ENCODE measurements at regions not wholly inside any gene's neighbourhood (a gene's known extent, or its start where the extent isn't known, plus 50 kb on each side); places are given as distances from the start of the nearest gene placed in this dataset.
A peak's percentile ranks its signal among the peaks of the same experiment; 100 is the strongest.

DNA sequence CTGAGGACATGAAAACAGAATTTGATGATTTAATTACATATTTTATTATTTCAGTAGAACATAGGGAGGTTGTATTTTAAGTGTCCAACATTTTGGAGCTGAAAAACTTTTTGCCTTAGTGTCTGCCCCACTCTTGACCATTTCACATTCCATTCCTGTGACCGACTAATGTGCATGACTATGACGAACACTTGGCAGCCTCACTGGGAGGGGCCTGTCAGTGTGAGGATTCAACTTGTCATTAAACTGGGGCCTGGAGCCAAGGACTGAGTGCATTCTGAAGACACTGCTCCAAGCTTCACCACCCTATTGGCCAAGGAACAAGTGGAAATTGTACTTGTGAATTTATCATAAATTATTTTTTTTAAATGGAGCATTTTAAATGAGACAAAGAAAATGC, 661.3 kb downstream of the BCKDHB start:
- FAIRE-seq (peak; percentile 71), DNase-seq (ENCODE audit: low spot score) (peak; percentile 60)

GRCh38 chr6:80744213-80744612, 637.7 kb downstream of the BCKDHB start:
- FAIRE-seq: no peak
- no peak for DNase-seq (ENCODE audit: low spot score)

DNA sequence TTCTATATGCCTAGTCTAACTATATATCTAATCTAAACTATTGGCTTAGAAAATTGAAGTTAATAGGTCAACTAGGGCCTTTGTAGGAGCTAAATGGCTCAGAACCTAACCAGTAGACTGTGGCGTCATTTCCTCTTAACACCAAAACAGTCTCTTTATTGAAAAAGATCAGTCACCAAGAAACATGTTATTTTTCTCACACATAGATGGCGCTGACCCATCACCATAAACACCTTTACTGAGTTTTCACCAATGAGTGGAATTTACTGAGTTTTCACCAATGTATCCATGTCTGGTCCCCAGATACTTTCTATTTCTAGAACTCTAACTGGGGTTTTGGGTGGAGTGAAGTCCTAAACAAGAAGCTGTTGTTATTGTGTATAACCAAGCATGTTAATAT, 636.0 kb downstream of the BCKDHB start:
- FAIRE-seq: no peak
- DNase-seq (ENCODE audit: low spot score): peak; percentile 16

GRCh38 chr6:80733641-80734040, 627.2 kb downstream of the BCKDHB start:
- no peak for DNase-seq (ENCODE audit: low spot score)
- FAIRE-seq: no peak

GRCh38 chr6:80728830-80729229, 622.4 kb downstream of the BCKDHB start:
- no peak for FAIRE-seq
- DNase-seq (ENCODE audit: low spot score): no peak

DNA sequence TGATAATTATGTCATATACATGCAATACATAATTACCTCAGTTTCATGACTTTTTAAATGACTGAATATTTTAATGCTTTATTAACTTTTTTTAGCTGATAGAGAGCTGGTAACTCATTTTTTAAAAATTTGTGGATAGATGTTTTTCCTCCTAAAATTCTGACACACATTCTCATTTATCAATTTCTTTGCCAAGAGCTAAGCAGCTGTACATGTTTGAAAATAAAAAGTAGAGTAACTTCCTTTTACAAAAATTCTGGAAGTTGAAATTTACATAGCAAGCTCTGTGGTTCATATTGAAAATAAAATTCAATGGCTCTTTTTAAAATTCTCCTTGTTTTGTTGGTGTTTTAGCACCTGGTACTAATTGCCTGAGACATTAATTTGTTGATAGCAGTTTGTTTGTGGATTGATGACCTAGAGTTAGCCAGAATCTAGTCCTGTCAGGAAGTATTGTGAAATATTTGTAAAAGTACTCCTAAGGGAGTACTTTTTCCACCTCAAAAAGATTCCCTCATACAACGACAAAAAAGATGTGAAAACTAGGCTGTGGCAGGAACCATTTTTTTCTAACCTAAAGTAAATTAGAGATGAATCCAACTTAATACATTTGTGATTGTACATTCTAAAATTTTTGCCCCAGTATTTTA, 621.8 kb downstream of the BCKDHB start:
- FAIRE-seq: no peak
- DNase-seq (ENCODE audit: low spot score): no peak

GRCh38 chr6:80725156-80725930, 618.9 kb downstream of the BCKDHB start:
- FAIRE-seq (no peak), DNase-seq (ENCODE audit: low spot score) (no peak)

DNA sequence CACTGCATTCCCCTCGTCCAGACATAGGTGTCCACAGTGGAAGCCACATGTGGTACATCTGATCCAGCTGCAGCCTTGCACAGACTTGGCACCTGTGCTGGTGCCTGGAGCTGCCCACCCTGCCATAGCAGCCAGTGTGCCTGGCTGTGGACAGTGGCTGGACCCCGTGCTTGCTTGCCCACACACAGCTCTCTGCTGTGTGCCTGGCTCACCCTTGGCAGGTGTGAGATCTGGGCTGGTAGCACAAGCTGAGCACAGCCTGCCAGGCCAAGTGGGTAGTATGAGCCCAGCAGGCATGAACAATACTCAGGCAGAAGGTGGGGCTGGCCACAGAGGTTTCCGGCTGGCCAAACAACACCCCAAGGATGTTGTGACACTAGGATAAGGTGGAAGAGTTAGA, 614.4 kb downstream of the BCKDHB start:
- DNase-seq (ENCODE audit: low spot score) (no peak), FAIRE-seq (no peak)

DNA sequence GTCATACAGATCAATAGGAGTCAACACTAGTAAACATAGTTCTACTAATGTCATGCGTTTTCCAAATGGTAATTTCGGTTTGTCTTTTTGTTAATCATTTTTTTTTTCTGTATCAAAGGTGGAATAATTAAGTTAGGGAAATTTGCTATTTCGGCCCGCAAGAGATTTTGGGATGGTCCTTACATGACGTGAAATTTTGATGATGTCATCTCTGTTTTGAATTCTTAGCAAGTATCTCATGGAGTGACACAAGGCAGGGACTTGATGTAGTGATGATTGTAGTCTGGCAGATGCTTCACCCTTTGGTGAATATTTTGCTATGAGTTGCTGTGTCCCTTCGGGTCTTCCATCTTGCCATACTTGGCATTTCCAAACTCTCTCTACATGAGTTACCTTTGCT, 608.0 kb downstream of the BCKDHB start:
- FAIRE-seq (no peak), DNase-seq (ENCODE audit: low spot score) (no peak)

DNA sequence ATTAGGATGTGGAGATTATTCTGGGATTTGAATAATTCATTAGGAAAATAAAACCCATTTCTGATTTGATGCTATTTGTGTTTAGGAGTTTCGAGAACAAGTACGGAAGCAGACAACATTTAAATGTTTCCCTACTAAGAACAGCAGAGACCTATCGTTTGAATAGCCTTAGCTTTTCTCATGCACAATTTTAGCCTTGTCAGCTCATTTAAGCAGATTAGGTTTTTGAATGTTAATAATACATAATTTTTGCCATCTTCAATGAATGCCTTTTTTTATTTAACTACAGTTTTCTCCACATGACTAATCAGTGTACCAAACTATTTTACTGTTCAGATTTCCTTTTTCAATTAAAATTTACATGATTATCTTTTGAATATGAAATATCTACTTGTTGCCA, 592.0 kb downstream of the BCKDHB start:
- FAIRE-seq: no peak
- no peak for DNase-seq (ENCODE audit: low spot score)

GRCh38 chr6:80696268-80696667, 589.8 kb downstream of the BCKDHB start:
- no peak for FAIRE-seq
- DNase-seq (ENCODE audit: low spot score): no peak

DNA sequence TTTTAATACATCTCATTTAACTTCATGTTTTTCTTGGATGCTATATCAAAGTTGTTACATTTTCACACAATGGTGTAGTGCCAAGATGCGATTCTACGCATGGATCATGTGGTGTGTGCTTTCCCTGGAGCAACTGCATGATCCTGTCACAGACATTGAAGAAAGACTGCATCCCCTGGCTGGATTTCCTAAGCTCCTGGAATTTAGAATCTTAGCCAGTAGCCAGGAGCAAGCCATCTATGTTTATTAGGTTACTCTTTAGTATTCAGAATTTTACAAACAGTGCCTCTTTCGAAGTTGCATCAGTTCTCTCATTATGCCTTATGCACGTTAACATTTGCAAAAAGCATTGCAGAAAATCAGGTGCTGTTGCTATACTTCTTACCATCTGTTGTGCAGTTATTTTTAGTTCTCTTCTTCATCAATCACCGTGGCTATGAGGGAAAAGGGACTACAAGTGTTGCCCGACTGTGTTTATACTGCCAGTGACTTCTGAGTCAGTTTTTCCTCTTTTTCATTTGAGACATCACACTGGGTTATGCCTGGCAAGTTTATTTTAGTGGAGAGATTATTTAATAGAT, 584.2 kb downstream of the BCKDHB start:
- FAIRE-seq: no peak
- no peak for DNase-seq (ENCODE audit: low spot score)

DNA sequence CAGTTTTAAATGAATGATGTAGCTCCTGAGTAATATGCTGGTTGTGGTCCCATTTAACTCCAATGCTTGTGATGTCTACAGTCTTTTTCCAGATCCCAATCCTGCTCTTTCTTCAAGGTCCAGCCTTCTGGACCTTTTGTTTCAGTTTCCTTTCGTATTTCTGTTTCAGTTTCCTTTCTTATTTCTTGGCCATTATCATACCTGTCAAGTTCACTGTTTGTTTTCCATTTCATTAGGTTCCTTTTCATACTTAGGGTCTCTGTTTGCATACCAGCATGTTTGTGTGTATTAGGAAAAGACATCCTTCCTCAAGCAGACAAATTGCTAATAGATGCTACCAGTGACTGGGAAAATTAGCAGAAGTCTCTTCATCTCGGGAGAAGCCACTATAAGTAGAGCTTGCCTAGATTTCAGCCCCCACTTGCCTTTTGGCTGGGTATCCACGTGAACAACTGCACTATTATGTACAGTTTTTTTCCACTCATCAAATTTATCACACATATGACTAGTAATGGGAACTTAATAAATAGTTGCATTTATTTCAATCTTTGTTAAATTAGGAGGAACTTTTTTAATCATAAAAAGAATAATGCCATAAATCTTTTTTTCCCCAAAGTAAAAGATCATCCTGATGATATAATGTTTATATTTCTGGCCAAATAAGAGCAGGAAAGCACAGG, 583.4 kb downstream of the BCKDHB start:
- FAIRE-seq (no peak), DNase-seq (ENCODE audit: low spot score) (no peak)

- DNase-seq (ENCODE audit: low spot score) (no peak), FAIRE-seq (no peak)
Measured at GRCh38 chr6:80679992-80680391, 573.5 kb downstream of the BCKDHB start.

GRCh38 chr6:80676386-80676785, 569.9 kb downstream of the BCKDHB start:
- DNase-seq (ENCODE audit: low spot score) (no peak), FAIRE-seq (no peak)

- FAIRE-seq (no peak), DNase-seq (ENCODE audit: low spot score) (no peak)
Measured at GRCh38 chr6:80674669-80675068, 568.2 kb downstream of the BCKDHB start.

GRCh38 chr6:80673367-80673766, 566.9 kb downstream of the BCKDHB start:
- DNase-seq (ENCODE audit: low spot score) (no peak), FAIRE-seq (no peak)

DNA sequence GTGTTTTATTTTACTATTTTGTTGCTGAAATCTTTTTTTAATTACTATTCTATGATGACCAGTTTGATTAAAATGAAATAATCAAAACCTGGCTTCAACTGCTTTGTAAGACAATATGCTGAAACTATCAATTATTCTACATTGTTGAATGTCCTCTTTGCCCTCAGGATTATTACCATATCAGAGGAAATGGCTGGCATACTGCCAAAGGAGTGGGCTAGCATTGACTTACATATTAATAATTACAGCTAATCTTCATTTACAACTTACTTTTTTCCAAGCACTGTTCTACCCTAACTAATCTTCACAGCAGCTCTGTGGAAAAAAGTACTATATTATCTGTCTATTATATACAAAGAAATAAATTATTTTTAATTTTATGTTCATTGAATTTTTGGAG, 560.5 kb downstream of the BCKDHB start:
- DNase-seq (ENCODE audit: low spot score) (no peak), FAIRE-seq (no peak)

GRCh38 chr6:80658926-80659325, 552.5 kb downstream of the BCKDHB start:
- FAIRE-seq (no peak), DNase-seq (ENCODE audit: low spot score) (no peak)

- DNase-seq (ENCODE audit: low spot score): no peak
- no peak for FAIRE-seq
Measured at GRCh38 chr6:80647156-80647555, 540.7 kb downstream of the BCKDHB start.

GRCh38 chr6:80643881-80644280, 537.4 kb downstream of the BCKDHB start:
- FAIRE-seq (no peak), DNase-seq (ENCODE audit: low spot score) (no peak)

DNA sequence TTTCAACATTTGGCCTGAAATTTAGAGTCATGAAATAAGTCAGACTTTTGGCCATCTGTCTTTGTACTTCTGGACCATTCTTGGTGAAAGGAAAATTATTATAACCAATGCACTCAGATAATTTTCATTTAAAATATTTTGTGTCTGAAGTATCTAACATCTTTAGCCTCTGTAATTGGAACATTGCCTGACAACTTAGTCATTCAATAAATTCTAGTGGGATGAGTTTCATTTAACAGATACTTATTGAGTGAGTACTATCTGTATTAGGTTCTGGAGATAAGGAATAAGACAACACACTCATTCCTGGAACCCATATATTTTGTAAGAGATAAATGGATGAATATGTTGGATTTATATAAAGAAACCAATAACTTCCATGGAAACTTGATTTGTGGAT, 536.0 kb downstream of the BCKDHB start:
- FAIRE-seq (no peak), DNase-seq (ENCODE audit: low spot score) (no peak)

Measured in RCC 7860 (cell line).